Activated CD4-positive, alpha-beta T cell treated with anti-CD3 and anti-CD28 coated beads for 24 hours (primary cell): ENCODE measurements at regions not wholly inside any gene's neighbourhood (a gene's known extent, or its start where the extent isn't known, plus 50 kb on each side); places are given as distances from the start of the nearest gene placed in this dataset.
"Not testable (repeated sequence)": the region's sequence is repeated elsewhere in the genome, so short reads cannot be mapped to it uniquely, and the experiment has no call there.

Experiments
- DNase-seq, 2 donors: peaks; one replicate each; pipeline ENCODE4 v3.0.0-alpha.2; 2020; ENCODE audit warnings: low read depth in 2 of 2

GRCh38 chr16:75996491-75996890, 270.2 kb upstream of the CPHXL start:
- DNase-seq: no peak

GRCh38 chr16:75997606-75998005, 271.3 kb upstream of the CPHXL start:
- no peak for DNase-seq

GRCh38 chr16:76007645-76008044, 269.6 kb upstream of the CNTNAP4 start:
- DNase-seq: no peak

- no peak for DNase-seq
These were observed 253.4 kb upstream of the CNTNAP4 start for GRCh38 chr16:76023835-76024234.

GRCh38 chr16:76035689-76036088, 241.5 kb upstream of the CNTNAP4 start:
- DNase-seq: no peak

- DNase-seq: no peak
These were observed 239.1 kb upstream of the CNTNAP4 start for GRCh38 chr16:76038097-76038496.

GRCh38 chr16:76052725-76053124, 224.5 kb upstream of the CNTNAP4 start:
- DNase-seq: no peak

GRCh38 chr16:76059186-76059585, 218.0 kb upstream of the CNTNAP4 start:
- no peak for DNase-seq

GRCh38 chr16:76059701-76060100, 217.5 kb upstream of the CNTNAP4 start:
- DNase-seq: no peak

- DNase-seq: no peak
These were observed 205.5 kb upstream of the CNTNAP4 start for GRCh38 chr16:76071690-76072089.

GRCh38 chr16:76081967-76082366, 195.2 kb upstream of the CNTNAP4 start:
- DNase-seq: no peak

- DNase-seq: no peak
These were observed 170.6 kb upstream of the CNTNAP4 start for GRCh38 chr16:76106647-76107046.

GRCh38 chr16:76108460-76108859, 168.7 kb upstream of the CNTNAP4 start:
- DNase-seq: no peak

GRCh38 chr16:76114681-76115080, 162.5 kb upstream of the CNTNAP4 start:
- no peak for DNase-seq

GRCh38 chr16:76118344-76118743, 158.9 kb upstream of the CNTNAP4 start:
- no peak for DNase-seq

- no peak for DNase-seq
These were observed 155.6 kb upstream of the CNTNAP4 start for GRCh38 chr16:76121636-76122035.

- no peak for DNase-seq
These were observed 153.2 kb upstream of the CNTNAP4 start for GRCh38 chr16:76123966-76124365.

- no peak for DNase-seq
These were observed 151.3 kb upstream of the CNTNAP4 start for GRCh38 chr16:76125871-76126270.

GRCh38 chr16:76138056-76138455, 139.1 kb upstream of the CNTNAP4 start:
- DNase-seq: not testable (repeated sequence)

GRCh38 chr16:76157629-76158028, 119.6 kb upstream of the CNTNAP4 start:
- no peak for DNase-seq

- no peak for DNase-seq
These were observed 115.2 kb upstream of the CNTNAP4 start for GRCh38 chr16:76162046-76162445.

- DNase-seq: no peak
These were observed 112.1 kb upstream of the CNTNAP4 start for GRCh38 chr16:76164970-76165558.

GRCh38 chr16:76175718-76176117, 101.5 kb upstream of the CNTNAP4 start:
- no peak for DNase-seq

GRCh38 chr16:76176153-76176552, 101.0 kb upstream of the CNTNAP4 start:
- DNase-seq: no peak
